Mesenteric fat pad (tissue), 1 donor: ENCODE measurements at regions not wholly inside any gene's neighbourhood (a gene's known extent, or its start where the extent isn't known, plus 50 kb on each side); places are given as distances from the start of the nearest gene placed in this dataset.

Source experiments
- DNase-seq: peaks from one replicate; pipeline ENCODE4 v3.0.0-alpha.2; 2020; ENCODE audit warnings: low spot score
- donor health status: DM: yes; HTN: yes; CAD: no.

DNA sequence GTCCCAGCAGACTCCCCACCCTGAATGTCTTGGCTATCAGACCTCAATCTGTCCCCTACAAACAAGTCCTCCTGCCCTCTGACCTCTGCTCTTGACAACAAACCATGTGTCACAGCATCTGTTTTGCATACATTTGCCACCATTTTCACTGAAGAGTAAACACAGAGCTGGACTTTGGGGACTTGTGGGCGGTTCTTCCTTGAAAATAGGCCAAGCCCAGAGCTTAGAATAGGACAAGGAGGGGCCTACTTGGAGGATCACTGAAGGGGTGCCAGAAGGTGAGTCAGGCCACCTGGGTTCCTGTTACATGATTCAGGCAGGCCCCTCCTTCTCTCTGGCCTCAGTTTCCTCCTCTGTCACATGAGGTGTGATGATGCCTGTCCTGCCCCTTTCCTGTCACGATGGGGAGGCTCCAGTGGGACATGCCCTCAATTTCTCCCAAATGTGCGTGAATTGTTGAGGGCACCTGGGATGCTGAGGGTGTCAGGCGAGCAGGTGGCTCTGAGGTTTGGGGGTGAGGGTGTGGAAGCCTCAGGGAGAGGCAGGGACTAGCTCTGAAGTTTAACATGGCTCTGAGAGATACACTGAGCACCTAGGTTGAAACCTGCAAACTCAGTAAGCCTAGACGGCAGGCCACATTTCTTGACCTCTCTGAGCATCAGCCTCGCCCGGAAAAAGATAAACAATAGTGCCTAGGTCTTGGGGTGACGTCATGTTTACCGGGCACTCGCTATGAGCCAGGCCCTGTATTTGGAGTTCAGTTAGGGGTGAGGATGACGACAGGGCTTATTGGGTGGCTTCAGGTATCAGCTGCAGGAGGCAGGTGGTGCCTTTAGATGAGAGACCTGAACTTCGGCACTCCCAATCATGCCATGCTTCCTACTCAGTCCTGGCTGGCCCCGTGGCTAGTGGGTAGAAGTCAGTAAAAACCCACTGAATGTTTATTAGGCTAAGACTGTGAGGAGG, 107.6 kb upstream of the PITX1 start:
- peak; percentile 59 for DNase-seq

DNA sequence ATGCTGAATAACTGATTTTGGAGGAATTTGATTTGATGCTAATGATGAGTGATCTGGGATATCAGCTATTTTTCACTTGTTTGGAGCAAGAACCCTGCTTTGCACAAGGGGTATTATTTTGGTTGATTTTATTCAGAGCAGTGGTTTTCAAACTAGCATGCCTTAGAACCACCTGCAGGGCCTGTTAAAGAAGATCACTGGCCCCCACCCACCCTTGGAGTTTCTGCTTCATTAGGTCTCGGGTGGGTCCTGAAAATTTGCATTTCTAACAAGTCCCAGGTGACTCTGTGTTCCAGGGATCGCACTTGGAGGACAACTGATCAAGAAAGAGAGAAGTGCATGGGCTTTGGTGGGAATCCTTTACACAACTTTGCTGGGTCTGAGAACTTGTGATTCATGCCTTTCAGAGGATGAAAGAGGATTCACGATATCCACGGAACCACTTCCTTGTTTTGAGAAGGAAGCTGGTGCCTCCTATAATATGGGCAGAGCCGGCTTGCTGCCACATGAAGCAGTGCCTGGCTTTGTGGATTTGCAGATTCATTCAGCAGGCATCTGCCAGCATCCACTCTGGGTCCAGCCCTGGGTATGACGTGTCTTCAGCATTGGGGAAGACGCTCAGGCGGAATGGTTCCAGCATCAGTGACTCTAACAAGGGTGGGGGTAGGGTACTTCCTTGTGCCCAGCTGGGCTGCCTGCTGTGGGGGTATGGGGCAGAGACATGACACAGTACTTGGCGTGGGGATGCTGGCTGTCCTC, 106.6 kb upstream of the PITX1 start:
- peak; percentile 60 for DNase-seq

- peak; percentile 30 for DNase-seq
Observed at GRCh38 chr5:135139381-135140134, 105.5 kb upstream of the PITX1 start.

DNA sequence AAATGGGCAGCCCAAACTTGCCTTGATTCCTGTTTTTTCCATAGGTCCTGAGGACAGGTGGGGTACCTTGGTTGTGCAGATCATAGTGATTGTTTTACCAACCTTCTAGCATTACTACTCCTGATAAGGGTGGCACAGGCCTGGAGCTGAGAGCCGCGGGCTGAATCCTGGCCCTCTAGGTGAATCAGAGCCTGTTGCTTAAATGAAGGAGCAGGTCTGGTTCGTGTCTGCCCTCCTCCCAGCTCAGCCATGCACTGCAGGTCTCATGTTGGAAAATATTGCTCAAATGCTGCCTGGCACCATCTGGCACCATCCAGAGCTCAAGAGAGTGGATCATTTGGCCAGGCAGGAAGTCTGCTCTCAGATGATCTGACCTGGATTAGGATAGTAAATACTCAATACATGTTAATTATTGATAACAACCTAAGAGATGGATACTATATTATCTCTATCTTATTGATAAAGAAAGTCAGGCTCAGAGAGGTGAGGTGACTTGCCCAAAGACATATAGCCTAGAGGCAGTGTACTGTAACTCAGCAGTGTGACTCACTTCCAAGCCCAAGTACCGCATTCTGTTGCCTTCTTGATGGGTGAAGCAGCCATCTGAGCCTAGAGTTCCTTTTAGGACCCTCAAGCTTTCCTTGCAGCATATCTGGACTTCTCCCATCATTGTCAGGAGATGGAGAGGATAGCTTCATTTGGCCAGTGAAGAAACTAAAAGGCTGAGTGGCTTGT, 104.3 kb upstream of the PITX1 start:
- DNase-seq, result peak; percentile 76

- peak; percentile 76 for DNase-seq
Observed at GRCh38 chr5:135137146-135137915, 103.3 kb upstream of the PITX1 start.

GRCh38 chr5:135136546-135136945, 102.5 kb upstream of the PITX1 start:
- DNase-seq, result peak; percentile 1

DNA sequence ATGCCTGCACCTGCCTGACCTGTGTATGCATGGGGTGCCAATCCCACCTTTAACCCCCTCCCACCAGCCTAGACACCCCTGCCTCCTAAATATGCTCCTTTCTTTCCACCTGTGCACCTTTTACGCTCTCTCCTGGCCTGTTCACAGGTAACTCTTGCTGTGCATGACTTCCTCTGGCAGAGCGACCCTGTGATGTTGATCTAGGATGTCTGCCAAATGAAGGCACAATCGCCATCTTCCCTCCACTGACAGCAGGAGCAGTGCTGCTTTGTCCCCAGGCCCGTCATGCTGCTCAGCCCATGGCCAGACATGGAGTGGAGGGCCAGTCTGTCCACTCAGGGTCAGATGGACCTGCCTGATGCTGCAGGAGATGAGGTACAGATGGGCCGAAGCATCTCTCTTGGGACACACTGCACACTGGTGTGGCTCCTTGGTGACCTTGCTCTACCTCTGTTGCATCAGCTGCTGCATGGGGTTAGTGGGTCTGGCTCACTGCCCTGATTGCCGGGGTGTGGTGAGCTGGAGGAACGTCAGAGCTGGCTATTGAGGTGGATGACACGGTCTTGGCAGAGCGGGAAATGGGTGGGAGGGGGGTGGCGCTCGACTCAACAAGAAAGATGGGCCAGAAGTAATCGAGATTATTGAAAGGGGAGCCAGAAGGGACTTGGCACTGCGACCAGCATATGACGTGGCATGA, 101.7 kb upstream of the PITX1 start:
- peak; percentile 88 for DNase-seq

- DNase-seq, result peak; percentile 68
Observed at GRCh38 chr5:135134691-135135381, 100.8 kb upstream of the PITX1 start.

DNA sequence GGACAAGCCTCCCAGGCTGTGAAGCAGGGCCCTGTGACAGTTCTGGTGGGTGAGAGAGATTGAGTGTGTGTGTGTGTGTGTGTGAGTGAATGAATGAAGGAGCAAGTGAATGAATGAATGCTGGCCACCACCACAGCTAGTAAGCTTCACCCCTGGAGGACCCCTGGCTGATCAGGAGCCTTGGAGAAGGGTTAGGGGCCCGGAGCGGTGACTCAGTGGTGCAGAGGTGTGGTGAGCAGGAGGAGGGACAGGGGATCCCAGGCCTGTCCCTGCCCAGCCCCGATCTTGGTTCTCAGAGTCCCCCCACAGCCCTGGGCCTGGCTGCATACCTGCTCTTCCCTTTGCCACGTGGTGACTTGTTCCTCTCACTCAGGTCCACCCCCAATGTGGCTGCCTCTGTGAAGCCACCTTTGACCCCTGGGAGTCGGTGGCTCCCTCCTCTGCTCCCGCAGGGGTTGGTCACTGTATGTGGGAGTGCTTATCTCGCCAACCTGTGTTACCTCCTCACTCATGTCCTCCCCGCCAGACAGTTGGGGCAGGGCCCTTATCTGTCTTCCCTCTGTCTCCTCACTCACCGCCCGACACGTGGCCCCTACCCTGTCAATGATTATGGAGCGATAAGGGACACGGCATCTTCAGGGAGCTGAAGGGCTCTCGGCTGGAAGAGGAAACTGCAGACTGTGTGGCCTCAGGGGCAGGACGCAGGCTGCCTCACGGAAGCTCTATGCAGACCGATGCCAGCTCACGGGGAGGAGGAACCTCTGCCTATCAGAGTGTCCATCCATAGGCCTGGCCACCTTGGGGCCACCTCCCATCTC, 99.9 kb upstream of the PITX1 start:
- no peak for DNase-seq

- DNase-seq, result no peak
Observed at GRCh38 chr5:135133181-135133580, 99.2 kb upstream of the PITX1 start.

GRCh38 chr5:135131801-135132680, 98.0 kb upstream of the PITX1 start:
- no peak for DNase-seq

- no peak for DNase-seq
Observed at GRCh38 chr5:135130261-135131215, 96.5 kb upstream of the PITX1 start.

- DNase-seq, result no peak
Observed at GRCh38 chr5:135129307-135129706, 95.3 kb upstream of the PITX1 start.

- no peak for DNase-seq
Observed at GRCh38 chr5:135128361-135128760, 94.3 kb upstream of the PITX1 start.

DNA sequence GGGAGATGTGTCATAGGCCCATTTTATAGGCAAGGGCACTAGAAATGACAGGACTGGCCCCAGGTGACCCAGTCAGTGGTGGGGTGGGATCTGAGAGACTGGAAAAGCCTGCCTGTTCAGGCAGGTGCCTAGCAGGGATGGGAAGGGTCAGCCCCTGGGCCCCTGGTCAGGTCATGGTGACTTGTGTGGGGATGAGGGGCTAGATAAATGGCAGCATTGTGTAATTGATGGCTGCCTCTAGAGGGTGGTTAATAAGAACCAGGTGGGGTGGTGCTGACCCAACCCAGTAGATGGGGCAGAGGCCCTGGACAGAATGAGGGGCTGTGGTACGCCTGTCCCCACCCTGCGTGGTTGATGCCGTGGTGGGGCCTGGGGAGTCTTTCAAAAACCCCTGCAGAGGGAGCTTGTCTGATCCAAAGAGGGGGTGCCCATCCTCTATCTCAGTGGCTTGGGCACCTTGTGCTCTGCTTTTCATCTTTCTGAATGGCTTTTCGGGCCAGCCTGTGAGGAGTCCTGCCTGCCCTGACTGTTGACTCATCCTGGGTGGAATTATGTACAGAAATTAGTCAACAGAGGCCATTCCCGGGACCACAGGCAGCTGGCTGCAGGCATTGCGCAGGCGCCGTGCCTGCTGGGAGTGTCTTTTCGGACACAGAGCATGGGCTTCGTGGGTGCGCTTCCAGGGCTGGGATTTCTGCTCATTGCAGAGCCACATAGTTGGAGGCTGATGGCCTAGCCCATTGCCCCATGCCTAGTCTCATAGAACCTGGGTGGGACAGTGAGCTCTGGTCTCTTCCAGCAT, 93.6 kb upstream of the PITX1 start:
- no peak for DNase-seq
